OCI-LY7 (cell line): ENCODE measurements at regions not wholly inside any gene's neighbourhood (a gene's known extent, or its start where the extent isn't known, plus 50 kb on each side); places are given as distances from the start of the nearest gene placed in this dataset.
"Not testable (repeated sequence)": the region's sequence is repeated elsewhere in the genome, so short reads cannot be mapped to it uniquely, and the experiment has no call there.

Source experiments
- BruUV-seq: library from RNA; stranded (reverse); fragments of 400-500 nt; replicated peaks from 2 replicates; lab custom pipeline; 2021; lab: Mats Ljungman, UMichigan
- CTCF ChIA-PET: fragments of 300-600 bp; sonication (Branson Sonifier 250); formaldehyde crosslinking; loops from one replicate; lab custom pipeline; 2022; ENCODE audit warnings: antibody characterized with exemption; ENCODE audit not compliant: unreplicated experiment; lab: Charles Lee
- POLR2A ChIA-PET: fragments of 300-600 bp; sonication (Branson Sonifier 250); formaldehyde crosslinking; loops from one replicate; lab custom pipeline; 2022; ENCODE audit warnings: antibody characterized with exemption; lab: Charles Lee
- DNase-seq: peaks from one replicate; pipeline ENCODE4 v3.0.0-alpha.2; 2015; ENCODE audit warnings: low spot score
- H2AFZ ChIP-seq: fragments of 200-600 bp; sonication (generic), shearing (Covaris generic); 2 replicates; pipeline ENCODE4 v1.6.1; 2014; ENCODE audit warnings: mild to moderate bottlenecking, antibody characterized with exemption, low read length, moderate library complexity
- H3K27ac ChIP-seq: fragments of 200-600 bp; sonication (generic); 2 replicates; pipeline ENCODE4 v1.5.1; 2014; ENCODE audit warnings: mixed run types, low read depth, mild to moderate bottlenecking, moderate library complexity, low read length, inconsistent platforms; ENCODE audit not compliant: poor library complexity, severe bottlenecking
- H3K36me3 ChIP-seq: fragments of 200-600 bp; sonication (generic); 2 replicates; pipeline ENCODE4 v1.6.1; 2014; ENCODE audit warnings: mild to moderate bottlenecking, antibody characterized with exemption, low read length, moderate library complexity, mixed read lengths; ENCODE audit not compliant: insufficient read depth
- H3K4me1 ChIP-seq: fragments of 200-600 bp; sonication (generic); 2 replicates; pipeline ENCODE4 v1.5.1; 2014; ENCODE audit warnings: mild to moderate bottlenecking, low read length; ENCODE audit not compliant: insufficient read depth, poor library complexity, severe bottlenecking
- H3K4me2 ChIP-seq: fragments of 200-600 bp; sonication (generic); 2 replicates; pipeline ENCODE4 v1.6.1; 2014; ENCODE audit warnings: mild to moderate bottlenecking, low read length
- H3K4me3 ChIP-seq: fragments of 200-600 bp; sonication (generic); 2 replicates; pipeline ENCODE4 v1.5.1; 2014; ENCODE audit warnings: mild to moderate bottlenecking, low read depth, low read length; ENCODE audit not compliant: poor library complexity, severe bottlenecking
- H3K79me2 ChIP-seq: fragments of 200-600 bp; sonication (generic); 2 replicates; pipeline ENCODE4 v1.6.1; 2016; ENCODE audit warnings: low read depth, mild to moderate bottlenecking, low read length, moderate library complexity, mixed read lengths; ENCODE audit not compliant: insufficient read depth
- H3K9me2 ChIP-seq: fragments of 200-600 bp; sonication (generic); 2 replicates; pipeline ENCODE4 v1.6.1; 2016; ENCODE audit warnings: mild to moderate bottlenecking, low read length, mixed read lengths; ENCODE audit not compliant: insufficient read depth
- H3K9me3 ChIP-seq: fragments of 200-600 bp; sonication (generic); 2 replicates; pipeline ENCODE4 v1.6.1; 2014; ENCODE audit warnings: mild to moderate bottlenecking, mixed run types, low read length, mixed read lengths
- H4K20me1 ChIP-seq: fragments of 200-600 bp; sonication (generic); 2 replicates; pipeline ENCODE4 v1.6.1; 2014; ENCODE audit warnings: mild to moderate bottlenecking, antibody characterized with exemption, low read length, moderate library complexity, mixed read lengths; ENCODE audit not compliant: insufficient read depth
- EZH2phosphoT487 ChIP-seq: fragments of 200-600 bp; sonication (generic); IDR thresholded peaks from 2 replicates; pipeline ENCODE4 v1.6.1; 2018; ENCODE audit warnings: low read depth, borderline replicate concordance, mild to moderate bottlenecking, mixed run types, antibody characterized with exemption, low read length, moderate library complexity, mixed read lengths
- intact Hi-C: fragments of 100-400 bp; cut with micrococcal nuclease; formaldehyde crosslinking; loops from one replicate; pipeline ENCODE4 v1.10.0; 2022; ENCODE audit not compliant: unreplicated experiment
- TF ChIP-seq, protein P1 (sequence below): fragments of 200-600 bp; sonication (generic); conservative IDR thresholded peaks from 2 replicates; pipeline ENCODE4 v1.5.1; 2014; ENCODE audit warnings: mild to moderate bottlenecking, antibody characterized with exemption, low read length, moderate library complexity, mixed read lengths

- BruUV-seq, result no TSS peak
- ChIA-PET CTCF (no interaction called here), POLR2A (no interaction called here)
- no peaks in the 10 kb centered on the region for H3K36me3 ChIP-seq
- no peak for DNase-seq
- H3K27ac ChIP-seq, result no peak overlapping the region
- H4K20me1 ChIP-seq, result no peaks in the 10 kb centered on the region
- intact Hi-C loops, result no loop called here
- H3K4me3 ChIP-seq, result no peak overlapping the region
- H2AFZ ChIP-seq, result no peak overlapping the region
- no peaks in the 10 kb centered on the region for H3K9me2 ChIP-seq
- TF ChIP-seq EZH2phosphoT487, result no peak
- TF ChIP-seq, protein P1, sequence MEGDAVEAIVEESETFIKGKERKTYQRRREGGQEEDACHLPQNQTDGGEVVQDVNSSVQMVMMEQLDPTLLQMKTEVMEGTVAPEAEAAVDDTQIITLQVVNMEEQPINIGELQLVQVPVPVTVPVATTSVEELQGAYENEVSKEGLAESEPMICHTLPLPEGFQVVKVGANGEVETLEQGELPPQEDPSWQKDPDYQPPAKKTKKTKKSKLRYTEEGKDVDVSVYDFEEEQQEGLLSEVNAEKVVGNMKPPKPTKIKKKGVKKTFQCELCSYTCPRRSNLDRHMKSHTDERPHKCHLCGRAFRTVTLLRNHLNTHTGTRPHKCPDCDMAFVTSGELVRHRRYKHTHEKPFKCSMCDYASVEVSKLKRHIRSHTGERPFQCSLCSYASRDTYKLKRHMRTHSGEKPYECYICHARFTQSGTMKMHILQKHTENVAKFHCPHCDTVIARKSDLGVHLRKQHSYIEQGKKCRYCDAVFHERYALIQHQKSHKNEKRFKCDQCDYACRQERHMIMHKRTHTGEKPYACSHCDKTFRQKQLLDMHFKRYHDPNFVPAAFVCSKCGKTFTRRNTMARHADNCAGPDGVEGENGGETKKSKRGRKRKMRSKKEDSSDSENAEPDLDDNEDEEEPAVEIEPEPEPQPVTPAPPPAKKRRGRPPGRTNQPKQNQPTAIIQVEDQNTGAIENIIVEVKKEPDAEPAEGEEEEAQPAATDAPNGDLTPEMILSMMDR, result no peak
- H3K79me2 ChIP-seq, result no peaks in the 10 kb centered on the region
- H3K4me1 ChIP-seq, result no peaks in the 10 kb centered on the region
- H3K4me2 ChIP-seq, result no peak overlapping the region
- no peaks in the 10 kb centered on the region for H3K9me3 ChIP-seq
These were observed 207.9 kb upstream of the MAGEB16 start for GRCh38 chrX:35590210-35590609.

- DNase-seq, H3K27ac ChIP-seq, H3K9me2 ChIP-seq, H3K4me1 ChIP-seq, intact Hi-C loops, CTCF ChIA-PET, H3K4me2 ChIP-seq, H2AFZ ChIP-seq, H4K20me1 ChIP-seq, H3K79me2 ChIP-seq, POLR2A ChIA-PET, BruUV-seq, H3K9me3 ChIP-seq, H3K4me3 ChIP-seq, H3K36me3 ChIP-seq: not testable (repeated sequence)
These were observed 186.6 kb upstream of the MAGEB16 start for GRCh38 chrX:35611562-35611961.

DNA sequence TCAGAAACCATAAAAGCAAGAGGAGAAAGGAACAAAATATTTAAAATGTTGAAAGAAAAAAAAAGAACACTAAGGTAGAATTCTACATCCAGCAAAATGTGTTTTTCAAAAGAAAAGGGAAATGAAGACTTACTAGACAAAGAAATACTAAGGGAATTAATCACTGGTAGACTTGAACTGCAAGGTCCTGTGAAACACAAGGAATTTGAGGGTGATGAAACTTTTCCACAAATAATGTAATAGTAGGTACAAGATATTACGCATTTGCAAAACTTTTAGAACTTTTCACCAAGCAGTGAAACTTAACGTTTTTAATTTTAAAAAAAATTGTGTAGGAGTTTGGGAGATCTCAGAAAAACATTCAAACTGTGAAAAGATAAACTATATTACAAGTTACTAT, 180.3 kb upstream of the MAGEB16 start:
- Histone ChIP-seq H3K4me2 (no peak overlapping the region), H3K27ac (no peak overlapping the region), H2AFZ (no peak overlapping the region), H3K4me3 (no peak overlapping the region), H4K20me1 (no peaks in the 10 kb centered on the region), H3K79me2 (no peaks in the 10 kb centered on the region), H3K36me3 (no peaks in the 10 kb centered on the region), H3K4me1 (no peaks in the 10 kb centered on the region), H3K9me3 (no peaks in the 10 kb centered on the region), H3K9me2 (no peaks in the 10 kb centered on the region)
- ChIA-PET POLR2A (no interaction called here), CTCF (no interaction called here)
- no peak for DNase-seq
- no TSS peak for BruUV-seq
- no peak for TF ChIP-seq EZH2phosphoT487
- TF ChIP-seq, protein P1, result no peak
- intact Hi-C loops, result no loop called here
